ENCODE measurements at regions not wholly inside any gene's neighbourhood (a gene's known extent, or its start where the extent isn't known, plus 50 kb on each side); places are given as distances from the start of the nearest gene placed in this dataset.
"Not testable (repeated sequence)": the region's sequence is repeated elsewhere in the genome, so short reads cannot be mapped to it uniquely, and the experiment has no call there.

GRCh38 chr6:76849274-76849970 lies 613.9 kb downstream of the HTR1B start:
- not testable (repeated sequence) for DNase-seq (ENCODE audit: low read depth in 2 of 2)

- DNase-seq (ENCODE audit: low read depth in 2 of 2) = no peak
Measured at GRCh38 chr6:76843054-76843822, 620.1 kb downstream of the HTR1B start.

GRCh38 chr6:76840865-76841264 lies 622.4 kb downstream of the HTR1B start:
- no peak for DNase-seq (ENCODE audit: low read depth in 2 of 2)

- DNase-seq (ENCODE audit: low read depth in 2 of 2) = no peak
Measured at GRCh38 chr6:76840041-76840745, 623.1 kb downstream of the HTR1B start.

- DNase-seq (ENCODE audit: low read depth in 2 of 2) = no peak
Measured at GRCh38 chr6:76839505-76839904, 623.8 kb downstream of the HTR1B start.

- DNase-seq (ENCODE audit: low read depth in 2 of 2) = no peak
Measured at GRCh38 chr6:76837564-76837963, 625.7 kb downstream of the HTR1B start.

- no peak for DNase-seq (ENCODE audit: low read depth in 2 of 2)
Measured at GRCh38 chr6:76835695-76836094, 627.6 kb downstream of the HTR1B start.

- DNase-seq (ENCODE audit: low read depth in 2 of 2) = no peak
Measured at GRCh38 chr6:76835293-76835692, 628.0 kb downstream of the HTR1B start.

GRCh38 chr6:76834399-76834798 lies 628.9 kb downstream of the HTR1B start:
- no peak for DNase-seq (ENCODE audit: low read depth in 2 of 2)

GRCh38 chr6:76831299-76831698 lies 632.0 kb downstream of the HTR1B start:
- no peak for DNase-seq (ENCODE audit: low read depth in 2 of 2)

- DNase-seq (ENCODE audit: low read depth in 2 of 2) = not testable (repeated sequence)
Measured at GRCh38 chr6:76823578-76823977, 639.7 kb downstream of the HTR1B start.

GRCh38 chr6:76818451-76818850 lies 644.8 kb downstream of the HTR1B start:
- no peak for DNase-seq (ENCODE audit: low read depth in 2 of 2)

- no peak for DNase-seq (ENCODE audit: low read depth in 2 of 2)
Measured at GRCh38 chr6:76817429-76817828, 645.9 kb downstream of the HTR1B start.

GRCh38 chr6:76814496-76815458 lies 648.5 kb downstream of the HTR1B start:
- DNase-seq (ENCODE audit: low read depth in 2 of 2) = no peak

- no peak for DNase-seq (ENCODE audit: low read depth in 2 of 2)
Measured at GRCh38 chr6:76810286-76810685, 653.0 kb downstream of the HTR1B start.

- DNase-seq (ENCODE audit: low read depth in 2 of 2) = no peak
Measured at GRCh38 chr6:76803038-76803580, 660.2 kb downstream of the HTR1B start.

GRCh38 chr6:76792394-76792793 lies 670.9 kb downstream of the HTR1B start:
- no peak for DNase-seq (ENCODE audit: low read depth in 2 of 2)

GRCh38 chr6:76790881-76791280 lies 672.4 kb downstream of the HTR1B start:
- DNase-seq (ENCODE audit: low read depth in 2 of 2) = no peak

- no peak for DNase-seq (ENCODE audit: low read depth in 2 of 2)
Measured at GRCh38 chr6:76790045-76790796, 673.1 kb downstream of the HTR1B start.

GRCh38 chr6:76789580-76789979 lies 673.7 kb downstream of the HTR1B start:
- no peak for DNase-seq (ENCODE audit: low read depth in 2 of 2)

Data from dermis microvascular lymphatic vessel endothelial cell (primary cell).